PC-9 (cell line): ENCODE measurements at regions not wholly inside any gene's neighbourhood (a gene's known extent, or its start where the extent isn't known, plus 50 kb on each side); places are given as distances from the start of the nearest gene placed in this dataset.

ENCODE experiments used
- CTCF ChIP-seq: fragments of 200-600 bp; sonication (generic); conservative IDR thresholded peaks from 2 replicates; pipeline ENCODE4 v1.6.1; 2017; ENCODE audit warnings: mixed run types, antibody characterized with exemption, mild to moderate bottlenecking, moderate library complexity
- EZH2 ChIP-seq: fragments of 200-600 bp; sonication (generic); IDR thresholded peaks from 2 replicates; pipeline ENCODE4 v1.8.0; 2017; ENCODE audit warnings: antibody characterized with exemption, low read depth

DNA sequence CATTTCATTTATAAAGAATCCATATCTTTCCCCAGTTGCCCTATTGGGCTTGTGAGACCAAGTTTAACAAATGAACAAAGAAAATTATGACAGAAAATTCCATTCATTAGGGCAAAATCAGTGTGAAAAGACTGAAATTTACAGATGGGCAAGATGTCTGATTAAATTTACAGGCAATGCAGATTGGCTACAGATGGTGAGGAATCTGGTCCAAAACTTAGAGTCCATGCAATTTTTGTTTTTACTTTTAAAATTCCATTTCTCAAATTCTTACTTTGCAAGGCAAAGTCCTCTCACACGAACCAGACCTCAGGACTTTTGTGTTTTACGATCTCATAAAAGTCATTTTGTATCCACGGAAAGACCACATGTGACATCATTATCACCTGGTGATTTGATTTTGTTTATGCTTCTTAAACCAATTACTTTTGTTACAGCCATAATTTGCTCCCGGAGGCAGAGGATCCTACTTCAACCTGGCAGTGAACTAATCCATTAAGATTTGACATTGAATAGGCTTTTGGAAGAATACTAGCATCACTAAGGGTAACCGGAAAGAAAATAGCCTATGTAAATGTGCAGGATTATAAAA lies 843.7 kb upstream of the CHORDC1 start:
- TF ChIP-seq CTCF (no peak), EZH2 (no peak)
